Activated CD8-positive, alpha-beta T cell treated with anti-CD3 and anti-CD28 coated beads for 36 hours (primary cell): ENCODE measurements at regions not wholly inside any gene's neighbourhood (a gene's known extent, or its start where the extent isn't known, plus 50 kb on each side); places are given as distances from the start of the nearest gene placed in this dataset.
"Not testable (repeated sequence)": the region's sequence is repeated elsewhere in the genome, so short reads cannot be mapped to it uniquely, and the experiment has no call there.

ENCODE experiments used
- ATAC-seq: fragments of 200-7000 bp; cut with Tn5 transposase; one replicate; pipeline ENCODE4 v1.10.0; 2021; ENCODE audit warnings: mild to moderate bottlenecking, moderate library complexity
- CTCF ChIA-PET: fragments of 350-600 bp; sonication (Branson Sonifier 250); formaldehyde crosslinking; loops from one replicate; lab custom pipeline; 2021; ENCODE audit warnings: antibody characterized with exemption; lab: Charles Lee
- POLR2A ChIA-PET: fragments of 350-600 bp; sonication (Branson Sonifier 250); formaldehyde crosslinking; loops from one replicate; lab custom pipeline; 2021; ENCODE audit warnings: antibody characterized with exemption; lab: Charles Lee
- DNase-seq: peaks from one replicate; pipeline ENCODE4 v3.0.0-alpha.2; 2020
- H3K27ac Mint-ChIP-seq: one replicate; pipeline ENCODE4 v1.8.0; 2021; ENCODE audit warnings: mild to moderate bottlenecking, mixed read lengths
- H3K27me3 Mint-ChIP-seq: one replicate; pipeline ENCODE4 v1.8.0; 2021; ENCODE audit warnings: mixed read lengths
- H3K36me3 Mint-ChIP-seq: one replicate; pipeline ENCODE4 v1.8.0; 2021; ENCODE audit warnings: low read depth, mixed read lengths
- H3K4me1 Mint-ChIP-seq: one replicate; pipeline ENCODE4 v1.8.0; 2021; ENCODE audit warnings: low read depth, mixed read lengths
- H3K4me3 Mint-ChIP-seq: one replicate; pipeline ENCODE4 v1.8.0; 2021; ENCODE audit warnings: mild to moderate bottlenecking, moderate library complexity, mixed read lengths
- H3K9me3 Mint-ChIP-seq: one replicate; pipeline ENCODE4 v1.8.0; 2021; ENCODE audit warnings: mixed read lengths
- intact Hi-C: fragments of 100-400 bp; cut with micrococcal nuclease; formaldehyde crosslinking; loops from one replicate; pipeline ENCODE4 v1.10.0; 2022
- TF ChIP-seq, protein P1 (sequence below): fragments of 200-600 bp; IDR thresholded peaks from one replicate; pipeline ENCODE4 v1.8.0; 2022; ENCODE audit warnings: antibody characterized with exemption, mild to moderate bottlenecking

DNA sequence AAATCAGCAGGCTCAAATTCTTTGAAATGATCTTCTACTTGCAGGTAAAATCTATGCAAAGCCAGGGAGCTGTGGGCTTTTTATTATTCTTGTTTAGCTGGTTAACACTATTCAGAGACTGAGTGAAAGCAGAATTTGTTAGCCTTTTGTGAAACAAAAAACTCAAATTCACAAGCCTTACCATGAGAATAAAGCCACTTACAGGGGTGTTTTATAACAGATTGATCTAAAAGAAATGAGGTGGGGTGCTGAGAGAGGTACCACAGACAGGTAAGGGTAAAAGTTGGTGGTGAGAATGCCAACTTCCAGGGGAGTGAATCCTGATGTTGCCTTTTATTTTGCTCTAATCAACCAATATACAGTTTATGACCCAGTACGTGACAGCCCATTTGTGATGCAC is 1585.6 kb downstream of the EFNA5 start:
- Mint-ChIP-seq H3K4me3 (no peak overlapping the region), H3K4me1 (no peaks in the 10 kb centered on the region), H3K9me3 (peaks cover 2% of the 10 kb centered on the region), H3K27ac (no peak overlapping the region), H3K27me3 (no peaks in the 10 kb centered on the region), H3K36me3 (no peaks in the 10 kb centered on the region)
- intact Hi-C loops: no loop called here
- CTCF ChIA-PET: no interaction called here
- DNase-seq: no peak
- TF ChIP-seq, protein P1, sequence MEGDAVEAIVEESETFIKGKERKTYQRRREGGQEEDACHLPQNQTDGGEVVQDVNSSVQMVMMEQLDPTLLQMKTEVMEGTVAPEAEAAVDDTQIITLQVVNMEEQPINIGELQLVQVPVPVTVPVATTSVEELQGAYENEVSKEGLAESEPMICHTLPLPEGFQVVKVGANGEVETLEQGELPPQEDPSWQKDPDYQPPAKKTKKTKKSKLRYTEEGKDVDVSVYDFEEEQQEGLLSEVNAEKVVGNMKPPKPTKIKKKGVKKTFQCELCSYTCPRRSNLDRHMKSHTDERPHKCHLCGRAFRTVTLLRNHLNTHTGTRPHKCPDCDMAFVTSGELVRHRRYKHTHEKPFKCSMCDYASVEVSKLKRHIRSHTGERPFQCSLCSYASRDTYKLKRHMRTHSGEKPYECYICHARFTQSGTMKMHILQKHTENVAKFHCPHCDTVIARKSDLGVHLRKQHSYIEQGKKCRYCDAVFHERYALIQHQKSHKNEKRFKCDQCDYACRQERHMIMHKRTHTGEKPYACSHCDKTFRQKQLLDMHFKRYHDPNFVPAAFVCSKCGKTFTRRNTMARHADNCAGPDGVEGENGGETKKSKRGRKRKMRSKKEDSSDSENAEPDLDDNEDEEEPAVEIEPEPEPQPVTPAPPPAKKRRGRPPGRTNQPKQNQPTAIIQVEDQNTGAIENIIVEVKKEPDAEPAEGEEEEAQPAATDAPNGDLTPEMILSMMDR: no peak
- ATAC-seq: no peak
- POLR2A ChIA-PET: no interaction called here

DNA sequence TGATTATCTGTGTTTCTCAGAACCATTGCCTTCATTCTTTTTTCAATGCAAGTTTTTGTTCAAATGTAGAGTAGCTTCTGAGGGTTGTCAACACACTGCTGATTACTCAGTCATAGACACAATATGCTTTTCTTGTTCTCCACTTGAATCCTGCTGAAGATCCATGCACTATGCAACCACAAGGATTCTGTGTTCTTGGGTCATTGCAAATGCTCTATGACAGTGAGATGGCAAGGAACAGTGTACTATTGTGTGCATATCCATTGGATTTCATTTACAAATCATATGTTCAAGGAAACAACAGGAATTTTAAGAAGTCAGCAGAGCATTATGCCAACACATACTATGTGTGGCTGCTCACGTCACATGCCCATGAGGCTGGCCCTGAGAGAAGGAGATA is 1590.2 kb downstream of the EFNA5 start:
- TF ChIP-seq, protein P1: no peak
- POLR2A ChIA-PET: no interaction called here
- CTCF ChIA-PET: no interaction called here
- H3K36me3 Mint-ChIP-seq: no peaks in the 10 kb centered on the region
- DNase-seq: no peak
- peaks cover 2% of the 10 kb centered on the region for H3K9me3 Mint-ChIP-seq
- H3K4me1 Mint-ChIP-seq: no peaks in the 10 kb centered on the region
- intact Hi-C loops: no loop called here
- no peak overlapping the region for H3K27ac Mint-ChIP-seq
- no peak for ATAC-seq
- H3K27me3 Mint-ChIP-seq: no peaks in the 10 kb centered on the region
- H3K4me3 Mint-ChIP-seq: no peak overlapping the region

DNA sequence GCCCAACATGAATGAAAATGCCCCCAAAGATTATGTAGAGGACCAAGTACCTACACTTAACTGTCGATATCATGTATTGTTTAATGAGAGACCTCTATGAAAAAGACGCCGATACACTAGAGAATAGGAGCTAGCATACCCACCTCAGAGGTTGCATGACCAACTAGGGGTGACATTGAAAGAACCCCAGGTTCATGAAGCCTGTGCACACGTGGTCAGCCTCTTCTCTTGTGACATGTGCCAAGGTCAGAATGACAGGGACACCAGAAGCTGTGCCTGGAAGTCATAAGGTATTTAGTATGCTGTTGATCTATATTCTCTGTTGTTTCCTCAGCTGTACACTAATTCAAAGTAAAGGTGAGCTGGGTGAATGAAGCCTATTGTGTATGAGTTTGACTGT is 1594.1 kb downstream of the EFNA5 start:
- Mint-ChIP-seq H3K27me3 (no peaks in the 10 kb centered on the region), H3K9me3 (peaks cover 2% of the 10 kb centered on the region), H3K4me1 (no peaks in the 10 kb centered on the region), H3K27ac (no peak overlapping the region), H3K4me3 (no peak overlapping the region), H3K36me3 (no peaks in the 10 kb centered on the region)
- TF ChIP-seq, protein P1: no peak
- ChIA-PET POLR2A (no interaction called here), CTCF (no interaction called here)
- DNase-seq: no peak
- intact Hi-C loops: no loop called here
- no peak for ATAC-seq

DNA sequence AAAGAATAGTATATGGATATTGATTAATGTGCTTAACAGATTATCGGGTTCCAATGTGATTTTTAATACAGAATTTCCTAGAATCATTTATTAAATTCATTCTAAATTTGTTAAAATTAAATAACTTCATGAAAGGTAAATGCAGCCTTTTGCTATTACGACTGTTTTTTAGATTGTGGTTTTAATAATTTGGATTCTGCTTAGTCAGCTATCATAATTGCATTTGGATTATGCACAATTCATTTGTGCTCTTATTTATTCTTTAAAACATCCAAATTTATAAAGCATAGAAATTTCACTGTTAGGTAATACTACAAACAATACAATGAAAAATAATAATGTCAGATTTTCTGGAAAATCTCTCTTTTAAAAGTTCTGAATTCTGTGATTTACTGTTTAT is 1598.5 kb downstream of the EFNA5 start:
- no peaks in the 10 kb centered on the region for H3K27me3 Mint-ChIP-seq
- TF ChIP-seq, protein P1: no peak
- no peaks in the 10 kb centered on the region for H3K4me1 Mint-ChIP-seq
- DNase-seq (no peak), ATAC-seq (no peak)
- no peak overlapping the region for H3K4me3 Mint-ChIP-seq
- CTCF ChIA-PET: no interaction called here
- POLR2A ChIA-PET: no interaction called here
- H3K36me3 Mint-ChIP-seq: no peaks in the 10 kb centered on the region
- H3K27ac Mint-ChIP-seq: no peak overlapping the region
- intact Hi-C loops: no loop called here
- peaks cover 4% of the 10 kb centered on the region for H3K9me3 Mint-ChIP-seq

DNA sequence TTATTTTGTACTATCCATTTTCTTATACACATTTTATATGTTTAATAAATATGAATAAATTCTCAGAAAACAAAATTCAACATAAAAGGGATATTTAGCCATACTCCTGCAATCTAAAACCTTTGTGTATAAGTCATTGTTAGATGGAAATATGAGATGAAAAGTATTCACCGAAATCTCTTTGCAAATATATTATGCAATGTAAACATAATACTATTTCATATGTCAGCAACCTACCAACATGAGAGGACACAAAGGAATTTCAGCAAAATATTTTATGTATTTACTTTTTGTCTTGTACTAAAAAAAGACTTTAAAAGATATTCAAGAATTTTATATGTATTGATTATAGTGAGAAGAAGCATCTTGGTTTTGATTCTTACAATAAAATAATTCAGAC is 1623.4 kb downstream of the EFNA5 start:
- POLR2A ChIA-PET: no interaction called here
- TF ChIP-seq, protein P1: no peak
- CTCF ChIA-PET: no interaction called here
- H3K27me3 Mint-ChIP-seq: no peaks in the 10 kb centered on the region
- H3K4me1 Mint-ChIP-seq: no peaks in the 10 kb centered on the region
- intact Hi-C loops: no loop called here
- no peak overlapping the region for H3K27ac Mint-ChIP-seq
- no peak for DNase-seq
- ATAC-seq: no peak
- no peaks in the 10 kb centered on the region for H3K9me3 Mint-ChIP-seq
- no peak overlapping the region for H3K4me3 Mint-ChIP-seq
- no peaks in the 10 kb centered on the region for H3K36me3 Mint-ChIP-seq

DNA sequence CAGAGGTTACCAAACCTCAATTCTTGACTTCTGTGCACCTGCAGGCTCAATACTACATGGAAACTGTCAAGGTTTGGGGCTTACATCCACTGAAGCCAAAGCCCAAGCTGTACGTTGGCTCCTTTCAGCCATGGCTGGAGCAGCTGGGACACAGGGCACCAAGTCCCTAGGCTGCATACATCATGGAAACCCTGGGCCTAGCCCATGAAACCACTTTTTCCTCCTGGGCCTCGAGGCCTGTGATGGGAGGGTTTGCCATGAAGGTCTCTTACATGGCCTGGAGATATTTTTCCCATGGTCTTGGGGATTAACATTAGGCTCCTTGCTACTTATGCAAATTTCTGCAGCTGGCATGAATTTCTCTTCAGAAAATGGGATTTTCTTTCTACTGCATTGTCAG is 1638.7 kb downstream of the EFNA5 start:
- CTCF ChIA-PET, H3K27ac Mint-ChIP-seq, H3K9me3 Mint-ChIP-seq: not testable (repeated sequence)

More for the DNA sequence above, 1638.7 kb downstream of the EFNA5 start:
- H3K36me3 Mint-ChIP-seq, H3K4me3 Mint-ChIP-seq, intact Hi-C loops, ATAC-seq, DNase-seq, H3K4me1 Mint-ChIP-seq, H3K27me3 Mint-ChIP-seq, POLR2A ChIA-PET: not testable (repeated sequence)
